Gastrocnemius medialis (tissue), 4 donors: ENCODE measurements at regions not wholly inside any gene's neighbourhood (a gene's known extent, or its start where the extent isn't known, plus 50 kb on each side); places are given as distances from the start of the nearest gene placed in this dataset.

Experiments
- CTCF ChIP-seq, 5 experiments: fragments of 450-650 bp in 3 of 5; fragments of 200-600 bp in 2 of 5; sonication (generic) in 2 of 5; IDR thresholded peaks in 4 of 5; conservative IDR thresholded peaks in 1 of 5; 1 replicate in 4 of 5; 2 replicates in 1 of 5; pipeline ENCODE4 v1.5.1; 2016 to 2019; ENCODE audit warnings: antibody characterized with exemption in 5 of 5, mild to moderate bottlenecking in 3 of 5, moderate library complexity in 3 of 5
- POLR2A ChIP-seq, 2 donors: fragments of 450-650 bp; IDR thresholded peaks; one replicate each; pipeline ENCODE4 v1.6.1; 2017; ENCODE audit warnings: antibody characterized with exemption in 2 of 2, mild to moderate bottlenecking in 2 of 2, moderate library complexity in 2 of 2

- TF ChIP-seq CTCF (IDR thresholded peaks at IDR 0.05 in 4 of 5, conservative IDR thresholded peaks at IDR 0.05 in 1 of 5) (no peak), POLR2A (IDR thresholded peaks at IDR 0.05) (no peak)
Measured at GRCh38 chr20:40080041-40080652, 608.9 kb downstream of the MAFB start.
